Vagina (tissue), 2 donors: ENCODE measurements at regions not wholly inside any gene's neighbourhood (a gene's known extent, or its start where the extent isn't known, plus 50 kb on each side); places are given as distances from the start of the nearest gene placed in this dataset.
"Not testable (repeated sequence)": the region's sequence is repeated elsewhere in the genome, so short reads cannot be mapped to it uniquely, and the experiment has no call there.

Experiments used
- DNase-seq, 2 donors: peaks; one replicate each; pipeline ENCODE4 v3.0.0-alpha.2; 2017; ENCODE audit errors: extremely low spot score in 2 of 2
- H3K27ac ChIP-seq: fragments of 200-600 bp; sonication (generic); one replicate; pipeline ENCODE4 v1.5.1; 2019
- H3K27me3 ChIP-seq: fragments of 200-600 bp; sonication (generic); one replicate; pipeline ENCODE4 v1.5.1; 2019
- H3K36me3 ChIP-seq, 2 donors: fragments of 200-600 bp; sonication (generic); one replicate each; pipeline ENCODE4 v1.5.1; 2017 to 2019
- H3K4me1 ChIP-seq: fragments of 200-600 bp; sonication (generic); one replicate; pipeline ENCODE4 v1.5.1; 2019
- H3K4me3 ChIP-seq, 2 donors: fragments of 200-600 bp; sonication (generic); 1 replicate in 1 of 2; 2 replicates in 1 of 2; pipeline ENCODE4 v1.5.1; 2016 to 2019
- H3K9me3 ChIP-seq: fragments of 200-600 bp; sonication (generic); one replicate; pipeline ENCODE4 v1.5.1; 2019
- POLR2A ChIP-seq, 2 donors: fragments of 450-650 bp; IDR thresholded peaks; one replicate each; pipeline ENCODE4 v1.6.1; 2017; ENCODE audit warnings: antibody characterized with exemption in 2 of 2, mild to moderate bottlenecking in 2 of 2, moderate library complexity in 2 of 2
- POLR2AphosphoS5 ChIP-seq, 2 donors: sonication (generic); formaldehyde crosslinking; IDR thresholded peaks; one replicate each; pipeline ENCODE4 v1.9.0; 2017; ENCODE audit warnings: antibody characterized with exemption in 2 of 2, mild to moderate bottlenecking in 2 of 2, low read depth in 1 of 2; ENCODE audit not compliant: insufficient read depth in 1 of 2
- intact Hi-C: fragments of 100-400 bp; cut with DNase I; formaldehyde crosslinking; loops from one replicate; pipeline ENCODE4 v1.15.1; 2023
- TF ChIP-seq, protein P1 (sequence below), 3 experiments: fragments of 450-650 bp in 2 of 3; fragments of 200-600 bp in 1 of 3; sonication (generic) in 1 of 3; IDR thresholded peaks; one replicate each; pipeline ENCODE4 v1.5.1; 2017 to 2019; ENCODE audit warnings: antibody characterized with exemption in 3 of 3, mild to moderate bottlenecking in 2 of 3, moderate library complexity in 2 of 3

- Histone ChIP-seq H3K36me3 (no peaks in the 10 kb centered on the region), H3K4me1 (no peaks in the 10 kb centered on the region), H3K4me3 (no peak overlapping the region), H3K9me3 (no peaks in the 10 kb centered on the region), H3K27me3 (no peaks in the 10 kb centered on the region), H3K27ac (no peak overlapping the region)
- TF ChIP-seq, protein P1, sequence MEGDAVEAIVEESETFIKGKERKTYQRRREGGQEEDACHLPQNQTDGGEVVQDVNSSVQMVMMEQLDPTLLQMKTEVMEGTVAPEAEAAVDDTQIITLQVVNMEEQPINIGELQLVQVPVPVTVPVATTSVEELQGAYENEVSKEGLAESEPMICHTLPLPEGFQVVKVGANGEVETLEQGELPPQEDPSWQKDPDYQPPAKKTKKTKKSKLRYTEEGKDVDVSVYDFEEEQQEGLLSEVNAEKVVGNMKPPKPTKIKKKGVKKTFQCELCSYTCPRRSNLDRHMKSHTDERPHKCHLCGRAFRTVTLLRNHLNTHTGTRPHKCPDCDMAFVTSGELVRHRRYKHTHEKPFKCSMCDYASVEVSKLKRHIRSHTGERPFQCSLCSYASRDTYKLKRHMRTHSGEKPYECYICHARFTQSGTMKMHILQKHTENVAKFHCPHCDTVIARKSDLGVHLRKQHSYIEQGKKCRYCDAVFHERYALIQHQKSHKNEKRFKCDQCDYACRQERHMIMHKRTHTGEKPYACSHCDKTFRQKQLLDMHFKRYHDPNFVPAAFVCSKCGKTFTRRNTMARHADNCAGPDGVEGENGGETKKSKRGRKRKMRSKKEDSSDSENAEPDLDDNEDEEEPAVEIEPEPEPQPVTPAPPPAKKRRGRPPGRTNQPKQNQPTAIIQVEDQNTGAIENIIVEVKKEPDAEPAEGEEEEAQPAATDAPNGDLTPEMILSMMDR (IDR thresholded peaks at IDR 0.05) = no peak
- no peak for TF ChIP-seq POLR2A (IDR thresholded peaks at IDR 0.05)
- TF ChIP-seq POLR2AphosphoS5 (IDR thresholded peaks at IDR 0.05; ENCODE audit: insufficient read depth in 1 of 2, low read depth in 1 of 2) = no peak
- DNase-seq = no peak
- intact Hi-C loops = no loop called here
Observed at GRCh38 chr2:88396209-88396608, 56.3 kb downstream of the FOXI3 start.

DNA sequence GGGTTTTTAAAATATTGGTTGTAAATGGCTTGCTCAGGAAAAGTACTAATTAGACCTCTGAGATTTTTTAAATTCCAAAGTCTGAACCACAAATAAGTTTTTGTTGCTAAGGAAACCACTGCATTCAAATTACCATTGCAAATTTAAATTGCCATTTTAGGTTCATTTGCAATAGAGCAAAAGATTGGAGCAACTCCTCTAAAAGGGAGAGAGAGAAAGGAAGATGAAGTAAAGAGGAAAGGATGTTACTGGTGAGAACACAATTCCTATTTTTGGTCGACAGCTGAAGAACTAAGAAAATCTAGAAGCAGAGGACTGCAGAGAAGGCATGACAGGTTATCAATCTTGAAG, 74.9 kb downstream of the FOXI3 start:
- DNase-seq = no peak
- H3K4me3 ChIP-seq = no peak overlapping the region
- no peaks in the 10 kb centered on the region for H3K4me1 ChIP-seq
- TF ChIP-seq POLR2A (IDR thresholded peaks at IDR 0.05) (no peak), POLR2AphosphoS5 (IDR thresholded peaks at IDR 0.05; ENCODE audit: insufficient read depth in 1 of 2, low read depth in 1 of 2) (no peak)
- TF ChIP-seq, protein P1 (IDR thresholded peaks at IDR 0.05) = no peak
- intact Hi-C loops = no loop called here
- H3K27me3 ChIP-seq = no peaks in the 10 kb centered on the region
- no peak overlapping the region for H3K27ac ChIP-seq
- no peaks in the 10 kb centered on the region for H3K9me3 ChIP-seq
- no peaks in the 10 kb centered on the region for H3K36me3 ChIP-seq

- TF ChIP-seq POLR2A (IDR thresholded peaks at IDR 0.05) (no peak), POLR2AphosphoS5 (IDR thresholded peaks at IDR 0.05; ENCODE audit: insufficient read depth in 1 of 2, low read depth in 1 of 2) (no peak)
- TF ChIP-seq, protein P1 (IDR thresholded peaks at IDR 0.05) = no peak
- Histone ChIP-seq H3K36me3 (no peaks in the 10 kb centered on the region), H3K27ac (no peak overlapping the region), H3K4me3 (no peak overlapping the region), H3K9me3 (no peaks in the 10 kb centered on the region), H3K4me1 (no peaks in the 10 kb centered on the region), H3K27me3 (no peaks in the 10 kb centered on the region)
- intact Hi-C loops = no loop called here
- no peak for DNase-seq
Observed at GRCh38 chr2:88372042-88372441, 80.5 kb downstream of the FOXI3 start.

DNA sequence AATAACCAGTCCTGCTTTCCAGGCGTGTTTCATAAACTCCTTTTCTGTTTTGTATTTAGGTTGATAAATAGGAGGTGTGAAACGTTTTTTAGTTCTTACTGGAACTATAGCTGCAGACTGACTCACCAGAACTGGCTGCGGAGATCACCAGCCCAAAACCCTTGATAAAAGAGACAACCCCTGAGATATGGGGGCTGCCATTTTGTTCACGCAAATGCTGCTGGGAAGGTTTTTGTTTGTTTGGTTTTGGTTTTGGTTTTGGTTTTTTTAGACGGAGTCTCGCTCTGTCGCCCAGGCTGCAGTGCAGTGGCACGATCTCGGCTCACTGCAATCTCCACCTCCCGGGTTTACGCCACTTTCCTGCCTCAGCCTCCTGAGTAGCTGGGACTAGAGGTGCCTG, 87.1 kb downstream of the FOXI3 start:
- DNase-seq, intact Hi-C loops, H3K9me3 ChIP-seq, H3K4me3 ChIP-seq, H3K27me3 ChIP-seq, H3K27ac ChIP-seq, H3K4me1 ChIP-seq, H3K36me3 ChIP-seq: not testable (repeated sequence)

- TF ChIP-seq POLR2AphosphoS5 (IDR thresholded peaks at IDR 0.05; ENCODE audit: insufficient read depth in 1 of 2, low read depth in 1 of 2) (no peak), POLR2A (IDR thresholded peaks at IDR 0.05) (no peak)
- TF ChIP-seq, protein P1 (IDR thresholded peaks at IDR 0.05) = no peak
- DNase-seq = no peak
- intact Hi-C loops = no loop called here
- Histone ChIP-seq H3K9me3 (no peaks in the 10 kb centered on the region), H3K27ac (no peak overlapping the region), H3K4me1 (peaks cover 5% of the 10 kb centered on the region), H3K4me3 (no peak overlapping the region), H3K27me3 (no peaks in the 10 kb centered on the region), H3K36me3 (no peaks in the 10 kb centered on the region)
Observed at GRCh38 chr2:88355486-88355885, 97.0 kb downstream of the FOXI3 start.

DNA sequence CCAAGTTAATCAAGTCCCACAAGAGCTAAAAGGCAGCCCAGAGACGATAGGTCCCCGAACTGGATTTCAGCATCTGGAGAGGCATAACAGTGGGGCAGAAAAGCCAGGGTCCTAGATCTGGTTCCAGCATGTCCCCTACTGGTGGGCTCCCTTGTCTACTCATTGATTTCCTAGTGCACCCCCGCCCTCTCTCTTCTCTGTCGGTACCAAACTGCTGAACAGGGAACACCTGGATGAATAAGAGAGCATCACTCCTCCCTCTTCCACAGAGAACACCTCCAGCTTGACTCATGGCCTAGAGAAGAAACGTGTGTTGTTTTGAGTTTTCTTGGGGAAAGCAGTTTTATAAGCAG, 101.3 kb downstream of the FOXI3 start:
- intact Hi-C loops = no loop called here
- Histone ChIP-seq H3K27me3 (no peaks in the 10 kb centered on the region), H3K27ac (no peak overlapping the region), H3K36me3 (no peaks in the 10 kb centered on the region), H3K4me3 (no peak overlapping the region), H3K9me3 (no peaks in the 10 kb centered on the region), H3K4me1 (peaks cover 10% of the 10 kb centered on the region)
- TF ChIP-seq POLR2A (IDR thresholded peaks at IDR 0.05) (no peak), POLR2AphosphoS5 (IDR thresholded peaks at IDR 0.05; ENCODE audit: insufficient read depth in 1 of 2, low read depth in 1 of 2) (no peak)
- TF ChIP-seq, protein P1 (IDR thresholded peaks at IDR 0.05) = no peak
- DNase-seq = no peak
